A549 (cell line): ENCODE measurements at regions not wholly inside any gene's neighbourhood (a gene's known extent, or its start where the extent isn't known, plus 50 kb on each side); places are given as distances from the start of the nearest gene placed in this dataset.

Source experiments
- ATAC-seq, 2 experiments: fragments of 200-7000 bp in 1 of 2; fragments of >200 bp in 1 of 2; cut with Nextera tagmentation in 1 of 2; cut with Tn5 transposase in 1 of 2; 3 replicates each; pipeline versions ENCODE4 v1.8.0 to v1.9.1; 2018 to 2020; ENCODE audit warnings: mild to moderate bottlenecking in 1 of 2, moderate library complexity in 1 of 2
- CTCF ChIA-PET: fragments of 300-600 bp; sonication (Branson Sonifier 250); formaldehyde crosslinking; extraction: SDS; loops from one replicate; lab custom pipeline; 2021; ENCODE audit warnings: antibody characterized with exemption, inconsistent platforms; lab: Yijun Ruan, JAX
- POLR2A ChIA-PET: fragments of 350-600 bp; formaldehyde crosslinking; extraction: SDS; loops from one replicate; lab custom pipeline; 2021; ENCODE audit warnings: antibody characterized with exemption, inconsistent platforms; lab: Yijun Ruan, JAX
- DNase-seq, 2 experiments: peaks; one replicate each; pipeline versions ENCODE4 v3.0.0 to v3.0.0-alpha.2; 2011 to 2016; ENCODE audit warnings: low read depth in 1 of 2, low spot score in 1 of 2
- FAIRE-seq: peaks from 2 replicates; lab custom pipeline; 2011; peaks lifted over from hg19 to GRCh38; lab: Jason Lieb, UNC
- H3K27ac ChIP-seq, 2 experiments: fragments of >200 bp; sonication (Bioruptor Twin); formaldehyde crosslinking; 3 replicates each; pipeline ENCODE4 v1.5.1; 2016 to 2017
- H3K4me1 ChIP-seq: fragments of >200 bp; sonication (Bioruptor Twin); formaldehyde crosslinking; 3 replicates; pipeline ENCODE4 v1.6.1; 2016
- H3K4me2 ChIP-seq: fragments of >200 bp; sonication (Bioruptor Twin); formaldehyde crosslinking; 3 replicates; pipeline ENCODE4 v1.6.1; 2016
- H3K4me3 ChIP-seq: fragments of >200 bp; sonication (Bioruptor Twin); formaldehyde crosslinking; 3 replicates; pipeline ENCODE4 v1.5.1; 2016
- H3K9me3 ChIP-seq: fragments of >200 bp; sonication (Bioruptor Twin); formaldehyde crosslinking; 3 replicates; pipeline ENCODE4 v1.6.1; 2016
- BHLHE40 ChIP-seq: IDR thresholded peaks from 2 replicates; pipeline ENCODE4 v1.6.1; 2012; ENCODE audit warnings: low read depth, low read length, inconsistent platforms
- CBX2 ChIP-seq: fragments of 200-600 bp; sonication (generic); IDR thresholded peaks from 2 replicates; pipeline ENCODE4 v1.6.1; 2016; ENCODE audit warnings: low read depth, mild to moderate bottlenecking, borderline replicate concordance
- CEBPB ChIP-seq, 2 experiments: fragments of >200 bp in 1 of 2; sonication (Bioruptor Twin) in 1 of 2; formaldehyde crosslinking in 1 of 2; IDR thresholded peaks; 2 replicates each; pipeline ENCODE4 v1.6.1; 2012 to 2016
- CHD4 ChIP-seq: fragments of 200-600 bp; sonication (generic); IDR thresholded peaks from 2 replicates; pipeline ENCODE4 v1.6.1; 2016; ENCODE audit warnings: antibody characterized with exemption, mild to moderate bottlenecking, borderline replicate concordance
- EHF ChIP-seq: fragments of 250-450 bp; sonication (Bioruptor Pico); IDR thresholded peaks from 2 replicates; pipeline ENCODE4 v1.5.0; 2020; ENCODE audit warnings: mild to moderate bottlenecking
- EP300 ChIP-seq, 2 experiments: fragments of >200 bp; sonication (Bioruptor Twin); formaldehyde crosslinking; IDR thresholded peaks; 2 replicates in 1 of 2; 3 replicates in 1 of 2; pipeline ENCODE4 v1.6.1; 2016 to 2017
- FOSB ChIP-seq: fragments of 250-450 bp; sonication (Bioruptor Pico); IDR thresholded peaks from 2 replicates; pipeline ENCODE4 v1.5.0; 2020; ENCODE audit warnings: mild to moderate bottlenecking, moderate library complexity
- HES2 ChIP-seq: fragments of >200 bp; sonication (Bioruptor Twin); formaldehyde crosslinking; IDR thresholded peaks from 2 replicates; pipeline ENCODE4 v1.6.1; 2016
- HOXA7 ChIP-seq: fragments of 250-450 bp; sonication (Bioruptor Pico); IDR thresholded peaks from 2 replicates; pipeline ENCODE4 v1.5.0; 2020; ENCODE audit warnings: mild to moderate bottlenecking, moderate library complexity
- HOXB13 ChIP-seq: fragments of 250-450 bp; sonication (Bioruptor Pico); IDR thresholded peaks from 2 replicates; pipeline ENCODE4 v1.5.0; 2020; ENCODE audit warnings: low read depth, mild to moderate bottlenecking, moderate library complexity
- HOXB5 ChIP-seq: fragments of 250-450 bp; sonication (Bioruptor Pico); IDR thresholded peaks from 2 replicates; pipeline ENCODE4 v1.5.0; 2020; ENCODE audit warnings: mild to moderate bottlenecking, moderate library complexity
- JUN ChIP-seq, 2 experiments: fragments of >200 bp; sonication (Bioruptor Twin); formaldehyde crosslinking; IDR thresholded peaks; 2 replicates in 1 of 2; 3 replicates in 1 of 2; pipeline ENCODE4 v1.6.1; 2016 to 2017
- KDM1A ChIP-seq: fragments of 200-600 bp; sonication (generic); IDR thresholded peaks from 2 replicates; pipeline ENCODE4 v1.6.1; 2016; ENCODE audit warnings: low read depth, mild to moderate bottlenecking
- KDM5A ChIP-seq: fragments of 200-600 bp; sonication (generic); IDR thresholded peaks from 2 replicates; pipeline ENCODE4 v1.6.1; 2016; ENCODE audit warnings: antibody characterized with exemption, mild to moderate bottlenecking
- MYC ChIP-seq: IDR thresholded peaks from 2 replicates; pipeline ENCODE4 v1.6.1; 2012; ENCODE audit warnings: mild to moderate bottlenecking, inconsistent platforms, low read length, improper control_type of control experiment, borderline replicate concordance
- NR3C1 ChIP-seq: fragments of >200 bp; sonication (Bioruptor Twin); formaldehyde crosslinking; IDR thresholded peaks from 3 replicates; pipeline ENCODE4 v1.6.1; 2017
- PBX3 ChIP-seq: IDR thresholded peaks from 2 replicates; pipeline ENCODE4 v1.6.1; 2012
- PHF8 ChIP-seq: fragments of 200-600 bp; sonication (generic); IDR thresholded peaks from 2 replicates; pipeline ENCODE4 v1.6.1; 2016; ENCODE audit warnings: low read depth, mild to moderate bottlenecking, antibody characterized with exemption, moderate library complexity, borderline replicate concordance
- RAD21 ChIP-seq, 2 experiments: fragments of >200 bp in 1 of 2; sonication (Bioruptor Twin) in 1 of 2; formaldehyde crosslinking in 1 of 2; IDR thresholded peaks in 1 of 2; conservative IDR thresholded peaks in 1 of 2; 2 replicates in 1 of 2; 3 replicates in 1 of 2; pipeline ENCODE4 v1.6.1; 2012 to 2018; ENCODE audit warnings: inconsistent platforms in 1 of 2
- TFCP2L1 ChIP-seq: fragments of 250-450 bp; sonication (Bioruptor Pico); IDR thresholded peaks from 2 replicates; pipeline ENCODE4 v1.5.0; 2021; ENCODE audit warnings: mild to moderate bottlenecking
- ZFP36 ChIP-seq: fragments of 450-650 bp; IDR thresholded peaks from 2 replicates; pipeline ENCODE4 v1.6.1; 2014; ENCODE audit warnings: borderline replicate concordance; ENCODE audit not compliant: partially characterized antibody
- ZNF302 ChIP-seq: fragments of 250-450 bp; sonication (Bioruptor Pico); IDR thresholded peaks from 2 replicates; pipeline ENCODE4 v1.9.0; 2021; ENCODE audit warnings: inconsistent platforms, mild to moderate bottlenecking, moderate library complexity
- ZSCAN20 ChIP-seq: fragments of 250-450 bp; sonication (Bioruptor Pico); IDR thresholded peaks from 2 replicates; pipeline ENCODE4 v1.8.0; 2022; ENCODE audit warnings: mild to moderate bottlenecking, moderate library complexity
- WGBS: methylation state at CpG from one replicate; pipeline ENCODE4 v1.1.6; 2017; ENCODE audit errors: missing lambda C conversion rate; 5-methylcytosine and 5-hydroxymethylcytosine counted together
- TF ChIP-seq, protein P1 (sequence below): fragments of >200 bp; sonication (Bioruptor Twin); formaldehyde crosslinking; IDR thresholded peaks from 3 replicates; pipeline ENCODE4 v1.5.1; 2016
- TF ChIP-seq, protein P2 (sequence below): fragments of 250-450 bp; sonication (Bioruptor Pico); IDR thresholded peaks from 2 replicates; pipeline ENCODE4 v1.5.0; 2020; ENCODE audit warnings: low read depth, mild to moderate bottlenecking, moderate library complexity
- TF ChIP-seq, protein P3 (sequence below): fragments of 150-350 bp; IDR thresholded peaks from 2 replicates; pipeline ENCODE4 v1.6.1; 2014; ENCODE audit warnings: low read depth, mild to moderate bottlenecking, low read length
- TF ChIP-seq, protein P4 (sequence below): fragments of 200-600 bp; sonication (generic); IDR thresholded peaks from 2 replicates; pipeline ENCODE4 v1.6.1; 2016; ENCODE audit warnings: antibody characterized with exemption, mild to moderate bottlenecking, moderate library complexity

GRCh38 chr7:153935095-153935494, 117.1 kb upstream of the DPP6 start:
- Histone ChIP-seq H3K4me3 (no peak overlapping the region), H3K27ac (no peak overlapping the region), H3K4me2 (no peak overlapping the region), H3K4me1 (no peaks in the 10 kb centered on the region), H3K9me3 (no peaks in the 10 kb centered on the region)
- 24% methylated on average over 10 of the region's 13 CpGs for WGBS
- FAIRE-seq: no peak
- POLR2A ChIA-PET: no interaction called here
- ATAC-seq: no peak; a peak in 1 of 6 replicates
- TF ChIP-seq HOXA7 (CRISPR knock-in tag) (no peak), PHF8 (no peak)
- TF ChIP-seq, protein P1, sequence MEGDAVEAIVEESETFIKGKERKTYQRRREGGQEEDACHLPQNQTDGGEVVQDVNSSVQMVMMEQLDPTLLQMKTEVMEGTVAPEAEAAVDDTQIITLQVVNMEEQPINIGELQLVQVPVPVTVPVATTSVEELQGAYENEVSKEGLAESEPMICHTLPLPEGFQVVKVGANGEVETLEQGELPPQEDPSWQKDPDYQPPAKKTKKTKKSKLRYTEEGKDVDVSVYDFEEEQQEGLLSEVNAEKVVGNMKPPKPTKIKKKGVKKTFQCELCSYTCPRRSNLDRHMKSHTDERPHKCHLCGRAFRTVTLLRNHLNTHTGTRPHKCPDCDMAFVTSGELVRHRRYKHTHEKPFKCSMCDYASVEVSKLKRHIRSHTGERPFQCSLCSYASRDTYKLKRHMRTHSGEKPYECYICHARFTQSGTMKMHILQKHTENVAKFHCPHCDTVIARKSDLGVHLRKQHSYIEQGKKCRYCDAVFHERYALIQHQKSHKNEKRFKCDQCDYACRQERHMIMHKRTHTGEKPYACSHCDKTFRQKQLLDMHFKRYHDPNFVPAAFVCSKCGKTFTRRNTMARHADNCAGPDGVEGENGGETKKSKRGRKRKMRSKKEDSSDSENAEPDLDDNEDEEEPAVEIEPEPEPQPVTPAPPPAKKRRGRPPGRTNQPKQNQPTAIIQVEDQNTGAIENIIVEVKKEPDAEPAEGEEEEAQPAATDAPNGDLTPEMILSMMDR: no peak
- CTCF ChIA-PET: no interaction called here
- no peak for DNase-seq

- Histone ChIP-seq H3K27ac (no peak overlapping the region), H3K4me3 (no peak overlapping the region), H3K4me1 (no peaks in the 10 kb centered on the region), H3K4me2 (no peak overlapping the region), H3K9me3 (no peaks in the 10 kb centered on the region)
- ChIA-PET POLR2A (no interaction called here), CTCF (interaction anchor here (0.6 kb wide), 1 partner anchor 728 kb away, joined by 3 read pairs; no protein-coding TSS in a partner anchor)
- TF ChIP-seq MYC (no peak), EP300 (IDR thresholded peaks at IDR 0.05) (no peak), ZNF302 (CRISPR knock-in tag) (no peak), NR3C1 (no peak), CBX2 (no peak), ZFP36 (no peak), ZSCAN20 (CRISPR knock-in tag) (no peak), EHF (CRISPR knock-in tag) (no peak), HES2 (no peak), CEBPB (IDR thresholded peaks at IDR 0.05) (no peak), TFCP2L1 (no peak), HOXB13 (CRISPR knock-in tag) (no peak), KDM1A (no peak), RAD21 (conservative IDR thresholded peaks at IDR 0.05 in 1 of 2, IDR thresholded peaks at IDR 0.05 in 1 of 2) (no peak)
- TF ChIP-seq, protein P2, sequence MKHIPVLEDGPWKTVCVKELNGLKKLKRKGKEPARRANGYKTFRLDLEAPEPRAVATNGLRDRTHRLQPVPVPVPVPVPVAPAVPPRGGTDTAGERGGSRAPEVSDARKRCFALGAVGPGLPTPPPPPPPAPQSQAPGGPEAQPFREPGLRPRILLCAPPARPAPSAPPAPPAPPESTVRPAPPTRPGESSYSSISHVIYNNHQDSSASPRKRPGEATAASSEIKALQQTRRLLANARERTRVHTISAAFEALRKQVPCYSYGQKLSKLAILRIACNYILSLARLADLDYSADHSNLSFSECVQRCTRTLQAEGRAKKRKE (CRISPR knock-in tag): no peak
- TF ChIP-seq, protein P3, sequence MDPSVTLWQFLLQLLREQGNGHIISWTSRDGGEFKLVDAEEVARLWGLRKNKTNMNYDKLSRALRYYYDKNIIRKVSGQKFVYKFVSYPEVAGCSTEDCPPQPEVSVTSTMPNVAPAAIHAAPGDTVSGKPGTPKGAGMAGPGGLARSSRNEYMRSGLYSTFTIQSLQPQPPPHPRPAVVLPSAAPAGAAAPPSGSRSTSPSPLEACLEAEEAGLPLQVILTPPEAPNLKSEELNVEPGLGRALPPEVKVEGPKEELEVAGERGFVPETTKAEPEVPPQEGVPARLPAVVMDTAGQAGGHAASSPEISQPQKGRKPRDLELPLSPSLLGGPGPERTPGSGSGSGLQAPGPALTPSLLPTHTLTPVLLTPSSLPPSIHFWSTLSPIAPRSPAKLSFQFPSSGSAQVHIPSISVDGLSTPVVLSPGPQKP: no peak
- ATAC-seq: no peak
- DNase-seq: no peak
- no peak for FAIRE-seq
- WGBS: 12% methylated on average over 8 of the region's 8 CpGs
These were observed 113.7 kb upstream of the DPP6 start for GRCh38 chr7:153938451-153938850.

GRCh38 chr7:153939177-153939576, 113.0 kb upstream of the DPP6 start:
- FAIRE-seq: no peak
- Histone ChIP-seq H3K4me3 (no peak overlapping the region), H3K27ac (no peak overlapping the region), H3K4me2 (no peak overlapping the region), H3K9me3 (no peaks in the 10 kb centered on the region), H3K4me1 (no peaks in the 10 kb centered on the region)
- ATAC-seq: no peak
- ChIA-PET POLR2A (no interaction called here), CTCF (interaction anchor here (0.6 kb wide), 1 partner anchor 729 kb away, joined by 3 read pairs; no protein-coding TSS in a partner anchor)
- 0% methylated on average over 5 of the region's 5 CpGs for WGBS
- DNase-seq: no peak
- no peak for TF ChIP-seq HES2
- no peak for TF ChIP-seq CHD4
- no peak for TF ChIP-seq HOXB5 (CRISPR knock-in tag)
- no peak for TF ChIP-seq FOSB (CRISPR knock-in tag)
- TF ChIP-seq, protein P4, sequence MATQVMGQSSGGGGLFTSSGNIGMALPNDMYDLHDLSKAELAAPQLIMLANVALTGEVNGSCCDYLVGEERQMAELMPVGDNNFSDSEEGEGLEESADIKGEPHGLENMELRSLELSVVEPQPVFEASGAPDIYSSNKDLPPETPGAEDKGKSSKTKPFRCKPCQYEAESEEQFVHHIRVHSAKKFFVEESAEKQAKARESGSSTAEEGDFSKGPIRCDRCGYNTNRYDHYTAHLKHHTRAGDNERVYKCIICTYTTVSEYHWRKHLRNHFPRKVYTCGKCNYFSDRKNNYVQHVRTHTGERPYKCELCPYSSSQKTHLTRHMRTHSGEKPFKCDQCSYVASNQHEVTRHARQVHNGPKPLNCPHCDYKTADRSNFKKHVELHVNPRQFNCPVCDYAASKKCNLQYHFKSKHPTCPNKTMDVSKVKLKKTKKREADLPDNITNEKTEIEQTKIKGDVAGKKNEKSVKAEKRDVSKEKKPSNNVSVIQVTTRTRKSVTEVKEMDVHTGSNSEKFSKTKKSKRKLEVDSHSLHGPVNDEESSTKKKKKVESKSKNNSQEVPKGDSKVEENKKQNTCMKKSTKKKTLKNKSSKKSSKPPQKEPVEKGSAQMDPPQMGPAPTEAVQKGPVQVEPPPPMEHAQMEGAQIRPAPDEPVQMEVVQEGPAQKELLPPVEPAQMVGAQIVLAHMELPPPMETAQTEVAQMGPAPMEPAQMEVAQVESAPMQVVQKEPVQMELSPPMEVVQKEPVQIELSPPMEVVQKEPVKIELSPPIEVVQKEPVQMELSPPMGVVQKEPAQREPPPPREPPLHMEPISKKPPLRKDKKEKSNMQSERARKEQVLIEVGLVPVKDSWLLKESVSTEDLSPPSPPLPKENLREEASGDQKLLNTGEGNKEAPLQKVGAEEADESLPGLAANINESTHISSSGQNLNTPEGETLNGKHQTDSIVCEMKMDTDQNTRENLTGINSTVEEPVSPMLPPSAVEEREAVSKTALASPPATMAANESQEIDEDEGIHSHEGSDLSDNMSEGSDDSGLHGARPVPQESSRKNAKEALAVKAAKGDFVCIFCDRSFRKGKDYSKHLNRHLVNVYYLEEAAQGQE: no peak
- no peak for TF ChIP-seq PBX3
- no peak for TF ChIP-seq JUN (IDR thresholded peaks at IDR 0.05)
- TF ChIP-seq KDM5A: no peak
- no peak for TF ChIP-seq BHLHE40
